ENCODE measurements at regions not wholly inside any gene's neighbourhood (a gene's known extent, or its start where the extent isn't known, plus 50 kb on each side); places are given as distances from the start of the nearest gene placed in this dataset.

DNA sequence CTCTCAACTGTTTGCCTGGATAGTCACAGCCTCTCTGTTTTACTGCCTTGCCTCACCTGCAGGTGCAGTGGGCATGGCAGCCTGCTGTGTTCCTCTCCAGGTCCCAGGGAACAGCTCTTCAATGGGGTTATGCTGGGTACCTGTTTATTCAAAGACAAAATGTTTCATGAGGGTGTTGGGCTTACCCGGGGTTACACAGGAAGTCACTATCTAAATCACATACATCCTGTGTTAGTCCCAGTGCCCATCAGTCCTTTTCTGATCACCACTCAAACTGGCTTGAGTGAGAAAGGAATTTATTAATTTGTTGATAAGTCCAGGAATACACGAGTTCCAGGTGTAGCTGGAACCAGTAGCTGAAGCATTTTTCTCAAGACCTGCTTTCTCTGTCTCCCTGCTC, 1503.6 kb upstream of the TMEM132C start:
- H3K4me2 ChIP-seq (ENCODE audit: insufficient read depth, insufficient read length, low read length), result no peak overlapping the region
- H3K79me2 ChIP-seq (ENCODE audit: insufficient read depth, low read length), result no peaks in the 10 kb centered on the region
- no peaks in the 10 kb centered on the region for H3K4me1 ChIP-seq (ENCODE audit: insufficient read depth, low read length)
- no peak overlapping the region for H2AFZ ChIP-seq (ENCODE audit: low read length)
- DNase-seq, result no peak
- H2BK120ac ChIP-seq (ENCODE audit: low read depth, low read length, poor library complexity, severe bottlenecking), result no peak overlapping the region
- Mint-ChIP-seq H3K4me3 (no peak overlapping the region), H3K9me3 (peaks cover 28 to 29% of the 10 kb centered on the region in 2 experiments), H3K36me3 (ENCODE audit: insufficient read depth in 1 of 3, low read depth in 3 of 3) (peaks cover 7 to 13% (median 11%) of the 10 kb centered on the region in 3 experiments), H3K27ac (no peak overlapping the region), H3K27me3 (ENCODE audit: low read depth) (peaks cover 4% of the 10 kb centered on the region), H3K4me1 (no peaks in the 10 kb centered on the region)
- WGBS (ENCODE audit: extremely low coverage, insufficient read length, low lambda C conversion rate), result no CpG with 5 or more reads among the region's 2 CpGs
- no peak overlapping the region for H3K18ac ChIP-seq (ENCODE audit: insufficient read length, low read depth, low read length)
- H4K91ac ChIP-seq (ENCODE audit: insufficient read length, low read depth, low read length), result no peak overlapping the region
- no peak overlapping the region for H3K14ac ChIP-seq (ENCODE audit: insufficient read depth, low read length)
- no peak overlapping the region for H2AK5ac ChIP-seq (ENCODE audit: insufficient read length, low read length)
- H3K23me2 ChIP-seq (ENCODE audit: insufficient read length, low read depth, low read length, poor library complexity, severe bottlenecking), result no peaks in the 10 kb centered on the region
- no peaks in the 10 kb centered on the region for H3K27me3 ChIP-seq (ENCODE audit: insufficient read depth, low read length)
- H4K5ac ChIP-seq (ENCODE audit: insufficient read length, low read depth, low read length), result no peak overlapping the region
- no peak overlapping the region for H3K9ac ChIP-seq (ENCODE audit: extremely low read depth, insufficient read length, low read length)
- TF ChIP-seq, protein P1, sequence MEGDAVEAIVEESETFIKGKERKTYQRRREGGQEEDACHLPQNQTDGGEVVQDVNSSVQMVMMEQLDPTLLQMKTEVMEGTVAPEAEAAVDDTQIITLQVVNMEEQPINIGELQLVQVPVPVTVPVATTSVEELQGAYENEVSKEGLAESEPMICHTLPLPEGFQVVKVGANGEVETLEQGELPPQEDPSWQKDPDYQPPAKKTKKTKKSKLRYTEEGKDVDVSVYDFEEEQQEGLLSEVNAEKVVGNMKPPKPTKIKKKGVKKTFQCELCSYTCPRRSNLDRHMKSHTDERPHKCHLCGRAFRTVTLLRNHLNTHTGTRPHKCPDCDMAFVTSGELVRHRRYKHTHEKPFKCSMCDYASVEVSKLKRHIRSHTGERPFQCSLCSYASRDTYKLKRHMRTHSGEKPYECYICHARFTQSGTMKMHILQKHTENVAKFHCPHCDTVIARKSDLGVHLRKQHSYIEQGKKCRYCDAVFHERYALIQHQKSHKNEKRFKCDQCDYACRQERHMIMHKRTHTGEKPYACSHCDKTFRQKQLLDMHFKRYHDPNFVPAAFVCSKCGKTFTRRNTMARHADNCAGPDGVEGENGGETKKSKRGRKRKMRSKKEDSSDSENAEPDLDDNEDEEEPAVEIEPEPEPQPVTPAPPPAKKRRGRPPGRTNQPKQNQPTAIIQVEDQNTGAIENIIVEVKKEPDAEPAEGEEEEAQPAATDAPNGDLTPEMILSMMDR (conservative IDR thresholded peaks at IDR 0.05), result no peak
- H3K23ac ChIP-seq (ENCODE audit: insufficient read length, low read depth, low read length), result no peak overlapping the region
- no peak overlapping the region for H3K27ac ChIP-seq (ENCODE audit: insufficient read length, low read depth, low read length)
- no peak overlapping the region for H2BK15ac ChIP-seq (ENCODE audit: low read depth, low read length)
- no peak overlapping the region for H3K4ac ChIP-seq (ENCODE audit: low read depth, low read length)
- peaks cover 14% of the 10 kb centered on the region for H3K9me3 ChIP-seq (ENCODE audit: control insufficient read depth, low read depth, low read length)
- no peak overlapping the region for H3K56ac ChIP-seq (ENCODE audit: insufficient read length, low read depth, low read length)
- H2BK5ac ChIP-seq (ENCODE audit: insufficient read length, low read length), result no peak overlapping the region
- H2BK12ac ChIP-seq (ENCODE audit: insufficient read length, low read depth, low read length), result no peak overlapping the region
- H3T11ph ChIP-seq (ENCODE audit: low read length), result no peak overlapping the region
- H2BK20ac ChIP-seq (ENCODE audit: low read depth, low read length, poor library complexity, severe bottlenecking), result no peak overlapping the region
- no peaks in the 10 kb centered on the region for H3K79me1 ChIP-seq (ENCODE audit: insufficient read depth, low read depth, low read length, poor library complexity, severe bottlenecking)
- H4K8ac ChIP-seq (replicated peaks; ENCODE audit: insufficient read length, low read depth, low read length), result no peak overlapping the region
- no peaks in the 10 kb centered on the region for H4K20me1 ChIP-seq (ENCODE audit: control insufficient read depth, insufficient read depth, insufficient read length)

Measured in H9 (cell line).